SU-DHL-6 (cell line): ENCODE measurements at regions not wholly inside any gene's neighbourhood (a gene's known extent, or its start where the extent isn't known, plus 50 kb on each side); places are given as distances from the start of the nearest gene placed in this dataset.

ENCODE experiments used
- CTCF ChIP-seq: fragments of 200-600 bp; sonication (generic); IDR thresholded peaks from one replicate; pipeline ENCODE4 v1.5.1; 2017; ENCODE audit warnings: antibody characterized with exemption, mild to moderate bottlenecking, low read length, moderate library complexity; ENCODE audit not compliant: insufficient read depth, poor library complexity, severe bottlenecking
- EZH2phosphoT487 ChIP-seq: fragments of 200-600 bp; sonication (generic), shearing (Covaris generic); conservative IDR thresholded peaks from 2 replicates; pipeline ENCODE4 v1.6.1; 2018; ENCODE audit warnings: mild to moderate bottlenecking, antibody characterized with exemption, low read length, moderate library complexity, mixed read lengths

- TF ChIP-seq CTCF: no peak
- TF ChIP-seq EZH2phosphoT487: no peak
Observed at GRCh38 chr20:47993817-47994216, 208.5 kb upstream of the SULF2 start.
